ENCODE measurements at regions not wholly inside any gene's neighbourhood (a gene's known extent, or its start where the extent isn't known, plus 50 kb on each side); places are given as distances from the start of the nearest gene placed in this dataset.
"Not testable (repeated sequence)": the region's sequence is repeated elsewhere in the genome, so short reads cannot be mapped to it uniquely, and the experiment has no call there.

- DNase-seq (ENCODE audit: low read depth): not testable (repeated sequence)
Observed at GRCh38 chr5:34189246-34189645, 146.2 kb upstream of the C1QTNF3 start.

GRCh38 chr5:34189752-34190411 lies 146.9 kb upstream of the C1QTNF3 start:
- not testable (repeated sequence) for DNase-seq (ENCODE audit: low read depth)

- DNase-seq (ENCODE audit: low read depth): not testable (repeated sequence)
Observed at GRCh38 chr5:34190466-34190865, 147.5 kb upstream of the C1QTNF3 start.

- not testable (repeated sequence) for DNase-seq (ENCODE audit: low read depth)
Observed at GRCh38 chr5:34191279-34191744, 148.3 kb upstream of the C1QTNF3 start.

GRCh38 chr5:34192064-34192922 lies 149.3 kb upstream of the C1QTNF3 start:
- not testable (repeated sequence) for DNase-seq (ENCODE audit: low read depth)

- not testable (repeated sequence) for DNase-seq (ENCODE audit: low read depth)
Observed at GRCh38 chr5:34192923-34193262, 149.9 kb upstream of the C1QTNF3 start.

- DNase-seq (ENCODE audit: low read depth): not testable (repeated sequence)
Observed at GRCh38 chr5:34193297-34193696, 150.3 kb upstream of the C1QTNF3 start.

GRCh38 chr5:34193804-34194203 lies 150.8 kb upstream of the C1QTNF3 start:
- DNase-seq (ENCODE audit: low read depth): not testable (repeated sequence)

GRCh38 chr5:34196091-34196490 lies 153.1 kb upstream of the C1QTNF3 start:
- not testable (repeated sequence) for DNase-seq (ENCODE audit: low read depth)

- not testable (repeated sequence) for DNase-seq (ENCODE audit: low read depth)
Observed at GRCh38 chr5:34205347-34205746, 162.3 kb upstream of the C1QTNF3 start.

GRCh38 chr5:34217386-34217785 lies 174.4 kb upstream of the C1QTNF3 start:
- peak; percentile 4 for DNase-seq (ENCODE audit: low read depth)

GRCh38 chr5:34221329-34222073 lies 178.5 kb upstream of the C1QTNF3 start:
- DNase-seq (ENCODE audit: low read depth): not testable (repeated sequence)

- DNase-seq (ENCODE audit: low read depth): not testable (repeated sequence)
Observed at GRCh38 chr5:34223158-34223557, 180.1 kb upstream of the C1QTNF3 start.

GRCh38 chr5:34230402-34230801 lies 187.4 kb upstream of the C1QTNF3 start:
- DNase-seq (ENCODE audit: low read depth): not testable (repeated sequence)

GRCh38 chr5:34243802-34244201 lies 200.8 kb upstream of the C1QTNF3 start:
- DNase-seq (ENCODE audit: low read depth): not testable (repeated sequence)

- peak; percentile 21 for DNase-seq (ENCODE audit: low read depth)
Observed at GRCh38 chr5:34244281-34245031, 201.4 kb upstream of the C1QTNF3 start.

GRCh38 chr5:34245032-34245394 lies 202.0 kb upstream of the C1QTNF3 start:
- DNase-seq (ENCODE audit: low read depth): not testable (repeated sequence)

GRCh38 chr5:34245813-34246212 lies 202.8 kb upstream of the C1QTNF3 start:
- not testable (repeated sequence) for DNase-seq (ENCODE audit: low read depth)

- DNase-seq (ENCODE audit: low read depth): not testable (repeated sequence)
Observed at GRCh38 chr5:34258598-34258997, 215.6 kb upstream of the C1QTNF3 start.

- DNase-seq (ENCODE audit: low read depth): not testable (repeated sequence)
Observed at GRCh38 chr5:34261020-34261419, 218.0 kb upstream of the C1QTNF3 start.

GRCh38 chr5:34266151-34266550 lies 223.1 kb upstream of the C1QTNF3 start:
- not testable (repeated sequence) for DNase-seq (ENCODE audit: low read depth)

- DNase-seq (ENCODE audit: low read depth): not testable (repeated sequence)
Observed at GRCh38 chr5:34296759-34297158, 253.7 kb upstream of the C1QTNF3 start.
